Tibial nerve (tissue), 4 donors: ENCODE measurements at regions not wholly inside any gene's neighbourhood (a gene's known extent, or its start where the extent isn't known, plus 50 kb on each side); places are given as distances from the start of the nearest gene placed in this dataset.

Experiments used
- EP300 ChIP-seq, 2 donors: sonication (generic); formaldehyde crosslinking; IDR thresholded peaks; one replicate each; pipeline ENCODE4 v1.6.1; 2017; ENCODE audit warnings: antibody characterized with exemption in 2 of 2, mild to moderate bottlenecking in 1 of 2
- POLR2A ChIP-seq, 2 donors: fragments of 450-650 bp; IDR thresholded peaks; one replicate each; pipeline ENCODE4 v1.6.1; 2017; ENCODE audit warnings: antibody characterized with exemption in 2 of 2, mild to moderate bottlenecking in 2 of 2, moderate library complexity in 2 of 2
- TF ChIP-seq, protein P1 (sequence below), 5 experiments: fragments of 200-600 bp in 3 of 5; fragments of 450-650 bp in 2 of 5; sonication (generic) in 3 of 5; IDR thresholded peaks; one replicate each; pipeline ENCODE4 v1.5.1; 2016 to 2019; ENCODE audit warnings: antibody characterized with exemption in 5 of 5, mild to moderate bottlenecking in 3 of 5, moderate library complexity in 2 of 5

DNA sequence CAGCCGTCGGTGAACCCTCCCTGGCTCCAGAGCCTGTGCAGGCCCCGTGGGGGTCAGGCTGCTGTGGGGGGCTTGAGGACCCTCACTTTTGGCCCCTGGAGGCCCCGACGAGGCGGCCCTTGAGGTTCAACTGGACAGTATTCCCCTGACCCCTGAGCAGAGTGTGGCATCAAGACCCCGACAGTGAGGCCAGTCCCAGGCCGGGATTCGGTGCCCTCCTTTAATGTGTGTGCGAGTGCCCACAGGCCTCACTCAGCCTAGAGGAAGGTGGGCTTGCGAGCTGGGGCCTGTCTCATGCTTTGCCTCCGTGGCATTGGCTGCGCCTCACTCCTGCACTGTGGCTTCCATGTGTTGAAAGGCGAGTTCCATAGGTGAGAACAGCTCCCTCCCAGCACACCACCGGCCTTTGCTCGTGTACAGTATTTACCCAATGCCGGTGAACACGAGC is 94.5 kb downstream of the METRNL start:
- TF ChIP-seq EP300 (IDR thresholded peaks at IDR 0.05) (no peak), POLR2A (IDR thresholded peaks at IDR 0.05) (no peak)
- TF ChIP-seq, protein P1, sequence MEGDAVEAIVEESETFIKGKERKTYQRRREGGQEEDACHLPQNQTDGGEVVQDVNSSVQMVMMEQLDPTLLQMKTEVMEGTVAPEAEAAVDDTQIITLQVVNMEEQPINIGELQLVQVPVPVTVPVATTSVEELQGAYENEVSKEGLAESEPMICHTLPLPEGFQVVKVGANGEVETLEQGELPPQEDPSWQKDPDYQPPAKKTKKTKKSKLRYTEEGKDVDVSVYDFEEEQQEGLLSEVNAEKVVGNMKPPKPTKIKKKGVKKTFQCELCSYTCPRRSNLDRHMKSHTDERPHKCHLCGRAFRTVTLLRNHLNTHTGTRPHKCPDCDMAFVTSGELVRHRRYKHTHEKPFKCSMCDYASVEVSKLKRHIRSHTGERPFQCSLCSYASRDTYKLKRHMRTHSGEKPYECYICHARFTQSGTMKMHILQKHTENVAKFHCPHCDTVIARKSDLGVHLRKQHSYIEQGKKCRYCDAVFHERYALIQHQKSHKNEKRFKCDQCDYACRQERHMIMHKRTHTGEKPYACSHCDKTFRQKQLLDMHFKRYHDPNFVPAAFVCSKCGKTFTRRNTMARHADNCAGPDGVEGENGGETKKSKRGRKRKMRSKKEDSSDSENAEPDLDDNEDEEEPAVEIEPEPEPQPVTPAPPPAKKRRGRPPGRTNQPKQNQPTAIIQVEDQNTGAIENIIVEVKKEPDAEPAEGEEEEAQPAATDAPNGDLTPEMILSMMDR (IDR thresholded peaks at IDR 0.05): no peak
